Uterus (tissue), 2 donors: ENCODE measurements at regions not wholly inside any gene's neighbourhood (a gene's known extent, or its start where the extent isn't known, plus 50 kb on each side); places are given as distances from the start of the nearest gene placed in this dataset.

Source experiments
- POLR2A ChIP-seq, 2 donors: fragments of 450-650 bp; IDR thresholded peaks; one replicate each; pipeline ENCODE4 v1.6.1; 2016; ENCODE audit warnings: antibody characterized with exemption in 2 of 2, mild to moderate bottlenecking in 1 of 2, moderate library complexity in 1 of 2
- TF ChIP-seq, protein P1 (sequence below), 4 experiments: fragments of 200-600 bp in 2 of 4; fragments of 450-650 bp in 2 of 4; sonication (generic) in 2 of 4; IDR thresholded peaks; one replicate each; pipeline ENCODE4 v1.5.1; 2016 to 2019; ENCODE audit warnings: antibody characterized with exemption in 4 of 4, mild to moderate bottlenecking in 2 of 4, moderate library complexity in 1 of 4

DNA sequence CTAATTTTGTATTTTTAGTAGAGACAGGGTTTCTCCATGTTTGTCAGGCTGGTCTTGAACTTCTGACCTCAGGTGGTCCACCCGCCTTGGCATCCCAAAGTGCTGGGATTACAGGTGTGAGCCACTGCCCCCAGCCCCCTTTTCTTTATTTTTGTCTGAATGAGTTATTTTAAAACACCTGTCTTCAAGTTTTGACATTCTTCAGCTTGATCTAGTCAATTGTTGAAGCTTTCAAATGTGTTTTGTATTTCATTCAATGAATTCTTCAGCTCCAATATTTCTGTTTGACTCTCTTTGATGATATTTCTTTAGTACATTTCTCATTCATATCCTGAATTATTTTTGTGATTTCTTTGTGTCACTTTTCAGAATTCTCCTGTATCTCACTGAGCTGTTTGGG lies 486.2 kb downstream of the DMAC1 start:
- TF ChIP-seq POLR2A (IDR thresholded peaks at IDR 0.05), result no peak
- TF ChIP-seq, protein P1, sequence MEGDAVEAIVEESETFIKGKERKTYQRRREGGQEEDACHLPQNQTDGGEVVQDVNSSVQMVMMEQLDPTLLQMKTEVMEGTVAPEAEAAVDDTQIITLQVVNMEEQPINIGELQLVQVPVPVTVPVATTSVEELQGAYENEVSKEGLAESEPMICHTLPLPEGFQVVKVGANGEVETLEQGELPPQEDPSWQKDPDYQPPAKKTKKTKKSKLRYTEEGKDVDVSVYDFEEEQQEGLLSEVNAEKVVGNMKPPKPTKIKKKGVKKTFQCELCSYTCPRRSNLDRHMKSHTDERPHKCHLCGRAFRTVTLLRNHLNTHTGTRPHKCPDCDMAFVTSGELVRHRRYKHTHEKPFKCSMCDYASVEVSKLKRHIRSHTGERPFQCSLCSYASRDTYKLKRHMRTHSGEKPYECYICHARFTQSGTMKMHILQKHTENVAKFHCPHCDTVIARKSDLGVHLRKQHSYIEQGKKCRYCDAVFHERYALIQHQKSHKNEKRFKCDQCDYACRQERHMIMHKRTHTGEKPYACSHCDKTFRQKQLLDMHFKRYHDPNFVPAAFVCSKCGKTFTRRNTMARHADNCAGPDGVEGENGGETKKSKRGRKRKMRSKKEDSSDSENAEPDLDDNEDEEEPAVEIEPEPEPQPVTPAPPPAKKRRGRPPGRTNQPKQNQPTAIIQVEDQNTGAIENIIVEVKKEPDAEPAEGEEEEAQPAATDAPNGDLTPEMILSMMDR (IDR thresholded peaks at IDR 0.05), result no peak
